Type B pancreatic cell (in vitro differentiated cells): ENCODE measurements at regions not wholly inside any gene's neighbourhood (a gene's known extent, or its start where the extent isn't known, plus 50 kb on each side); places are given as distances from the start of the nearest gene placed in this dataset.
A peak's percentile ranks its signal among the peaks of the same experiment; 100 is the strongest.

Experiments
- DNase-seq: peaks from one replicate; pipeline ENCODE4 v3.0.0; 2021; ENCODE audit warnings: mixed read lengths; ENCODE audit not compliant: unreplicated experiment; ENCODE audit errors: extremely low spot score
- H3K27ac Mint-ChIP-seq: 2 replicates; pipeline ENCODE4 v1.8.0; 2021; ENCODE audit warnings: mild to moderate bottlenecking, mixed read lengths
- H3K27me3 Mint-ChIP-seq: 2 replicates; pipeline ENCODE4 v1.8.0; 2021; ENCODE audit warnings: mixed read lengths
- H3K36me3 Mint-ChIP-seq: 2 replicates; pipeline ENCODE4 v1.8.0; 2021; ENCODE audit warnings: mixed read lengths
- H3K4me1 Mint-ChIP-seq: one replicate; pipeline ENCODE4 v1.8.0; 2021; ENCODE audit warnings: mixed read lengths; ENCODE audit not compliant: unreplicated experiment
- H3K4me3 Mint-ChIP-seq: 2 replicates; pipeline ENCODE4 v1.8.0; 2021; ENCODE audit warnings: mild to moderate bottlenecking, mixed read lengths
- H3K9me3 Mint-ChIP-seq: 2 replicates; pipeline ENCODE4 v1.8.0; 2021; ENCODE audit warnings: mixed read lengths
- CTCF ChIP-seq: fragments of 200-600 bp; sonication (generic); conservative IDR thresholded peaks from 2 replicates; pipeline ENCODE4 v1.5.0; 2021; ENCODE audit warnings: antibody characterized with exemption, mild to moderate bottlenecking

- no peaks in the 10 kb centered on the region for H3K9me3 Mint-ChIP-seq
- H3K27me3 Mint-ChIP-seq: no peaks in the 10 kb centered on the region
- H3K36me3 Mint-ChIP-seq: no peaks in the 10 kb centered on the region
- TF ChIP-seq CTCF: no peak
- no peak for DNase-seq
- H3K4me3 Mint-ChIP-seq: no peak overlapping the region
- H3K27ac Mint-ChIP-seq: no peak overlapping the region
- H3K4me1 Mint-ChIP-seq: no peaks in the 10 kb centered on the region
Observed at GRCh38 chr16:13448346-13448745, 471.6 kb upstream of the ERCC4 start.

- Mint-ChIP-seq H3K27ac (no peak overlapping the region), H3K27me3 (peaks cover 7% of the 10 kb centered on the region), H3K4me3 (no peak overlapping the region), H3K4me1 (no peaks in the 10 kb centered on the region), H3K36me3 (no peaks in the 10 kb centered on the region), H3K9me3 (no peaks in the 10 kb centered on the region)
- TF ChIP-seq CTCF: no peak
- DNase-seq: no peak
Observed at GRCh38 chr16:13453325-13453724, 466.6 kb upstream of the ERCC4 start.

- Mint-ChIP-seq H3K4me1 (no peaks in the 10 kb centered on the region), H3K36me3 (no peaks in the 10 kb centered on the region), H3K27ac (no peak overlapping the region), H3K9me3 (no peaks in the 10 kb centered on the region), H3K4me3 (no peak overlapping the region), H3K27me3 (peaks cover 7% of the 10 kb centered on the region)
- peak; percentile 84 for TF ChIP-seq CTCF
- DNase-seq: no peak
Observed at GRCh38 chr16:13453938-13454553, 465.9 kb upstream of the ERCC4 start.

GRCh38 chr16:13463619-13464018 is 456.3 kb upstream of the ERCC4 start:
- DNase-seq: no peak
- Mint-ChIP-seq H3K27me3 (peaks cover 4% of the 10 kb centered on the region), H3K27ac (no peak overlapping the region), H3K4me3 (no peak overlapping the region), H3K9me3 (no peaks in the 10 kb centered on the region), H3K36me3 (no peaks in the 10 kb centered on the region), H3K4me1 (no peaks in the 10 kb centered on the region)
- no peak for TF ChIP-seq CTCF

GRCh38 chr16:13471036-13471435 is 448.9 kb upstream of the ERCC4 start:
- peaks cover 2% of the 10 kb centered on the region for H3K27me3 Mint-ChIP-seq
- H3K4me1 Mint-ChIP-seq: no peaks in the 10 kb centered on the region
- DNase-seq: no peak
- H3K27ac Mint-ChIP-seq: no peak overlapping the region
- no peak for TF ChIP-seq CTCF
- H3K4me3 Mint-ChIP-seq: no peak overlapping the region
- H3K36me3 Mint-ChIP-seq: no peaks in the 10 kb centered on the region
- H3K9me3 Mint-ChIP-seq: no peaks in the 10 kb centered on the region

- no peak for DNase-seq
- H3K36me3 Mint-ChIP-seq: no peaks in the 10 kb centered on the region
- no peak overlapping the region for H3K27ac Mint-ChIP-seq
- H3K4me3 Mint-ChIP-seq: no peak overlapping the region
- H3K4me1 Mint-ChIP-seq: no peaks in the 10 kb centered on the region
- no peaks in the 10 kb centered on the region for H3K9me3 Mint-ChIP-seq
- H3K27me3 Mint-ChIP-seq: peaks cover 2% of the 10 kb centered on the region
- no peak for TF ChIP-seq CTCF
Observed at GRCh38 chr16:13478991-13479390, 441.0 kb upstream of the ERCC4 start.
